Forelimb muscle (tissue), 1 donor: ENCODE measurements at regions not wholly inside any gene's neighbourhood (a gene's known extent, or its start where the extent isn't known, plus 50 kb on each side); places are given as distances from the start of the nearest gene placed in this dataset.
"Not testable (repeated sequence)": the region's sequence is repeated elsewhere in the genome, so short reads cannot be mapped to it uniquely, and the experiment has no call there.

Source experiments
- DNase-seq: peaks from one replicate; pipeline ENCODE4 v3.0.0-alpha.2; 2013; ENCODE audit warnings: low read depth

GRCh38 chr20:54950304-54950703 lies 474.9 kb downstream of the DOK5 start:
- no peak for DNase-seq

GRCh38 chr20:54941666-54942065 lies 466.3 kb downstream of the DOK5 start:
- no peak for DNase-seq

DNA sequence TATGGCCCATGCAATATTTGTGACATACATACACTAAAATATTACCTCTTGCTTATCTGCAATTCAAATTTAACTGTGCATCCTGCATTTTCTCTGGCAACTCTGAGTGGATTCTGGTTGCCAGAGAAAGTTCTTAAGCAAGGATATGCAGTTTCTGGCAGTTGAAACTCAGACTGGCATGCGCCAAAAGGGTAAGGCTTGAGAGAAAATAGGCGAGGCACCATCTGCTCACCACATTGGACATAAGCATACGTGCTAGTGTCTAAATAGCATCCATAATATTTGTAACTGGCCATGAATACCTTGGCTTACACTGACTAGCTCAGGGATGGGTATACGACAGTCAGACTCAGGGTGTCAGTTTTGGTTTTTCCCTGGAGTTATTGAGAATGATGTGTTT lies 465.1 kb downstream of the DOK5 start:
- DNase-seq: no peak

GRCh38 chr20:54938707-54939106 lies 463.3 kb downstream of the DOK5 start:
- DNase-seq: no peak

DNA sequence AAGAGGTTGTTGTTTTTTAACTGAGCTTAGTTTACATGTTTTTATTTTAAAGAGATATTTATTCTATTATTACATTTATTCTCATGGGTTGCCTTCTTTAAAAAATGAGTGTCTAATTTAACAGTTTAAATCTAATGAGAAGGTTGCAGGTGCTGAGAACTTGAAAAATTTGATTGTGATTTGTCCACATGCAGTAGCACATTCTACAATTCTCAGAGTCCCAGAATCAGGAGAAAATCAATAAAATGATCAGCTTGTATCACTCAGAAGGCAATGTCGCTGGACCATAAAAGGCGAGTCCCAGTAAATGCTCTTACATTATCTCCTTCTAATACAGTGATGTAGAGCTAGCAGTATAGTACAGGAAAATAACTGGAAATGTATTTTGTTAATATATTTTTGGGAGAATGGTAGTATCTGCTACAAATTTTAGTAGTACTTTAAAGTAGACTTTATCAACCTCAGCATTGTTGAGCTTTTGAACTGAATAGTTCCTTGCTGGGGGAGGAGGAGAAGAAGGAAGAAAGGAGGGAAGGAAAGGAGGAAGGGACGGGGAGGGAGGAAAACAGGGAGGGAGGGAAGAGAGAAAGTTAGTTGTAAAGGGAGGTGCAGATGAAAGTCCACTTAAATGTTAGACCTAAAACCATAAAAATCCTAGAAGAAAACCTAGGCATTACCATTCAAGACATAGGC lies 458.0 kb downstream of the DOK5 start:
- DNase-seq: no peak

- no peak for DNase-seq
These were observed 453.8 kb downstream of the DOK5 start for GRCh38 chr20:54929191-54929590.

- no peak for DNase-seq
These were observed 453.2 kb downstream of the DOK5 start for GRCh38 chr20:54928564-54928963.

GRCh38 chr20:54922636-54923035 lies 447.2 kb downstream of the DOK5 start:
- no peak for DNase-seq

- DNase-seq: no peak
These were observed 446.7 kb downstream of the DOK5 start for GRCh38 chr20:54922096-54922495.

GRCh38 chr20:54920491-54920890 lies 445.1 kb downstream of the DOK5 start:
- DNase-seq: no peak

DNA sequence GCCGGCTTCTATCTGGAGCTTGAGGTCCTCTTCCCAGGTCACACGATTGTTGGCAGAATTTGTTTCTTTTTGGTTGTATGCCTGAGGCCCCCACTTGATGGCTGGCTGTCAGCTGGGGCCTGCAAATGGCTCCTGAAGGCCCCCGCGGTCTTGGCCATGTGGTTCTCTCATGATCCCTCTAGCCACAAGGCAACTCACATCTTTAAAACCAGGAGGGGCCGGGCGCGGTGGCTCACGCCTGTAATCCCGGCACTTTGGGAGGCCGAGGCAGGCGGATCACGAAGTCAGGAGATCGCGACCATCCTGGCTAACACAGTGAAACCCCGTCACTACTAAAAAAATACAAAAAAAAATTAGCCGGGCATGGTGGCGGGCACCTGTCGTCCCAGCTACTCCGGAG lies 443.6 kb downstream of the DOK5 start:
- not testable (repeated sequence) for DNase-seq

- no peak for DNase-seq
These were observed 439.6 kb downstream of the DOK5 start for GRCh38 chr20:54914995-54915394.

- no peak for DNase-seq
These were observed 434.3 kb downstream of the DOK5 start for GRCh38 chr20:54909702-54910101.

GRCh38 chr20:54906134-54906533 lies 430.7 kb downstream of the DOK5 start:
- DNase-seq: not testable (repeated sequence)

GRCh38 chr20:54897787-54898186 lies 422.4 kb downstream of the DOK5 start:
- DNase-seq: no peak

GRCh38 chr20:54891907-54892306 lies 416.5 kb downstream of the DOK5 start:
- no peak for DNase-seq

GRCh38 chr20:54879393-54879792 lies 404.0 kb downstream of the DOK5 start:
- no peak for DNase-seq

DNA sequence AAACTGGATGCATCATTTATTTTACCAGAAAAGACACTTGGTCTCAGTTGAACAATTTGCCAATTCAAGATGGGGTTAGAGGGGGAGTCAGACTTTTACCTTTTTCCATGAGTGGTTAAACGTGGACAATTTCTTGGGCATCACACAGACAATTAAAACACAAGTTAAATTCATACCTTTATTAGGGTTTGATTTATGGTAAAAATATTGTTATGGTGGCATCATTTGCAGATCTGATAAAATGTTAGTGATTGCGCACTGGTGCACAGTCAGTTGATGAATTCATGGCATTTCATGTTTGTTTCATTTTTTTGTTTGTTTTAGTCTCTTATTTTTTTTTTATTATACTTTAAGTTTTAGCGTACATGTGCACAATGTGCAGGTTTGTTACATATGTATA lies 399.9 kb downstream of the DOK5 start:
- no peak for DNase-seq

GRCh38 chr20:54874718-54875117 lies 399.3 kb downstream of the DOK5 start:
- no peak for DNase-seq

- DNase-seq: no peak
These were observed 397.0 kb downstream of the DOK5 start for GRCh38 chr20:54872440-54872839.

- no peak for DNase-seq
These were observed 394.4 kb downstream of the DOK5 start for GRCh38 chr20:54869765-54870164.

DNA sequence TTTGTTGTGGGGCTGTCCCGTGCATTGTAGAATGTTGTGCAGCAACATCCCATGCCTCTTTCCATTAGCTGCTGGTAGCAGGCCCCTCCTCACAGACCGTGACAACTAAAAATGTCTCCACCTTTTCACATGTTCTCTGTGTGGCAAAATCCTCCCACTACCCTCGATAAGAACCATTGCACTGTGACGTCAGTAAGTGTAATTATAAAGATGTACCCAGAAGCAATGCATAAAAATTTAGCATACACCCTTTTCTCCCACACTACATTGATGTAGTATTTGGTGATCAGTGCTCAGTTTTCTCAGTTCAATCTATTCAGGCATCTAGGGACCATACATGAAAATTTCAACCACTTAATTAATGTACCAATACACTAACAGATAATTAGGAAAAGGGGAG lies 389.9 kb downstream of the DOK5 start:
- DNase-seq: no peak

- DNase-seq: no peak
These were observed 385.3 kb downstream of the DOK5 start for GRCh38 chr20:54860716-54861115.

DNA sequence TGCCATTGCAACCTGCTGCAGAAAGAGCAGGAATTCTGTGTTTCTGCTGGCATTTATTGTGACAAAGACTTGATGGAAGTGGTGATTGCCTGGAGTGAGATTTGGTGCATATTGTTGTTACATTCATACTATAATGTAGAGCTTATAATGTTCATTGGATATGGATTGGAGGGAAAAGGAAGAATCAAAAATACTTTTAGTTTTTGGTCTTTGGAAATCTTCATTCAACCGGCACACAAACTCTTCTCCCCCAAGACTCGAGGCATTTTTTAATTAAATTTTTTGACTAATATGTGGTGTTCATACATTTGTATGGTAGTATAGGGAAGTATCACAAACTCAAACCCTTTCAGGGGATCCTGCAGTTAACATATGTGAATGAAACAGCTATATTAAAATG lies 380.8 kb downstream of the DOK5 start:
- DNase-seq: no peak
